GM21381 (cell line): ENCODE measurements at regions not wholly inside any gene's neighbourhood (a gene's known extent, or its start where the extent isn't known, plus 50 kb on each side); places are given as distances from the start of the nearest gene placed in this dataset.
A peak's percentile ranks its signal among the peaks of the same experiment; 100 is the strongest.

Experiments used
- ATAC-seq: cut with Tn5 transposase; IDR thresholded peaks from one replicate; pipeline ENCODE4 v1.9.1; 2021; ENCODE audit warnings: mild to moderate bottlenecking, moderate library complexity; ENCODE audit not compliant: unreplicated experiment

DNA sequence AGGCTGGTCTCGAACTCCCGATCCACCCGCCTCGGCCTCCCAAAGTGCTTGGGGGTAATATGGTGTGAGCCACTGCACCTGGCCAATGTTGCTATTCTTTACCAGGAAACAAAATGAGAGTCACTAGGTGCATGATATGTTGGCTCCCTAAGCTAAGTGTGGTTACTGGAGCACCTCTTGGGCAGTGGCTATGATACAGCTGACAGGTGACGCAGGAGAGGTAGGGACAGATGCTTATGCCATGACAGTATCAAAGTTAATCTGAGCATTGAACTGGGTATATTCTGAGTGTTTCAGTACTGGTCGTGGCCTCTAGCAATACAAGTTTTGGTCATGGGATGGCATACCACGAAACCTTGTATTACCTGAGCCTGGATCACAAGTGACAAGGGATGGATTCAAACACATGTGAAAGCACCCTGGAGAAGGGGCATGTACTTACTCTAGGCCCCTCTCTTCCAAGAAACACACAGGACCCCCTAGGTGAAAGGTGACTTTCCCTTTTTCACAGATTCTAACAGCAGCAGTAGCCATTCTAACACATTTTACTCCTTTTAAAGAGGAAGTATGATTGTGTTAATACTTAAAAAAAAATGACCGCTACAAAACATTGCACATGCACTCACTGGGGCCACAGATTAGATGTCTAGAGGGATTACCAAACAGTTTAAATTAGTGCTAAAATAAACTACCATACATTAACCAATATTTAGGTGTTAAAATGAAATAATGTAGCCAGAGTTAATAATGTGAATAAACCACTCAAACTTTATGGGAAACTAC lies 467.3 kb downstream of the SHQ1 start:
- ATAC-seq: no peak

GRCh38 chr3:72380193-72380592 lies 468.1 kb downstream of the SHQ1 start:
- no peak for ATAC-seq

DNA sequence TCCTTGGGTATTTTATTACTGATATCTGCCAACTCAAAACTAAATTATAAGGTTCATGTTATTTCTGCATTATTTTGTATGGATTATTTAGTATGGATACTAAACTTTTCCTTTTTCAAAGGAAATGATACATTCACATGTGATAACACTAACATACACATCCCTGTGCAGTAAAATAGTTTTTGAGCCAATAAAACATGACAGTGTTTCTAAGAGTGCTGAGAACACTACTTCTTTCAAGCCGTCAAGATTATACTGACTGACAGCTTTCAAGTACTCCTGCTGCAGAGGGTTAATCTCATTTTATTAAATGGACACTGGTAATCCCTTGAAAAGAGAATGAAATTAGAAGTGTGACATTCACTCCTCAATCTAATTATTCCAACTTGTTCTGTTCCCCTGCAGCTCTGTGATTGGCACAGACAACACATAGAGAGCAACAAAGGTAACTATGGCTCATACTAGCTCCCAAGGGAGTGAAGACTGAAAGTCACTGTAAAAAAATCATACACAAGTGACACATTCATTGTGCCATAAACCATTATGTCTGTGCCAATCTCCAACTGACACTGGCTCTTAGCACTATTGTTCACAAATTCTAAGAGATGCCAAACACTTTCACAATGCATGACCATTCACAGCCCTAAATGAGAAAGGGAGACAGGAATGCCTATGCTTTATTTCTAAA lies 468.6 kb downstream of the SHQ1 start:
- ATAC-seq: no peak

DNA sequence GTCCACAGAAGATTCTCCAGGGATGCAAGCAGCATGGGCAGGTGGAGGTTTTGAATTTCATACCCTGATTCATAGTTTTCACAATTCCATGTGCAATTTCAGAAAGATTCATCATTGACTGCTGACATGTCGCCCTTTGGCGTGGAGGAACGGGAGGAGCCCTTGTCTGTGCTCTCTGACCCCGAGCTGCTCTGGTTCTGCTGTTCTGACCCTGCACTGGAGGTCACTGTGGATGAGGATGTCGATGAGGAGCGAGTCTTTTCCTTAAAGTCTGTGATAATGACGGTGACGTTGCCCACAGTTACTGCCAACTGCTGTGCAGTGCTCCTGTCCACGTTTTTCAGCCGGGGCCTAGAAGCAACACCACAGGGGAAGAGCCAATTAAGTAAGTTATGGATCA lies 470.0 kb downstream of the SHQ1 start:
- ATAC-seq: no peak

- ATAC-seq: no peak
These were observed 471.1 kb downstream of the SHQ1 start for GRCh38 chr3:72376956-72377710.

GRCh38 chr3:72375237-72376076 lies 472.8 kb downstream of the SHQ1 start:
- peak; percentile 59 for ATAC-seq

GRCh38 chr3:72373139-72373538 lies 475.1 kb downstream of the SHQ1 start:
- no peak for ATAC-seq

DNA sequence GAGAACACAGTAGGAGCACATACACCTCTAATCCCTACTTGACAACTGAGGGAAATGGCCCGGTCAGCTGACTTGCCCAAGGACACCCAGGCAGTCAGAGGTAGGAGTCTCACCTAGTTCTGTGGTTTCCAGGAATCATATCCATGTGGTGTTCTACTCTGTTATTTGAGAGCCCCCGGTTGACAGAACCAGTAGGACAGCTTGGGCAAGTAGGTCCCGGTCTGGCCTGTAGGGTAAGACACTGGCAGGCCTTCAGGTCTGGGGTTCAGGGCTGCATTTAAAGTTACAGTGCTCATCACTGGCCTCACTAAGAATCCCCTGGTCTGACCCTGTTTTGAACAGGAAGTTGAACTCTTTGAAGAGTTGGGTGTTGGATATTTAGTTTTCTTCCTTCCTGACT lies 476.1 kb downstream of the SHQ1 start:
- no peak for ATAC-seq

DNA sequence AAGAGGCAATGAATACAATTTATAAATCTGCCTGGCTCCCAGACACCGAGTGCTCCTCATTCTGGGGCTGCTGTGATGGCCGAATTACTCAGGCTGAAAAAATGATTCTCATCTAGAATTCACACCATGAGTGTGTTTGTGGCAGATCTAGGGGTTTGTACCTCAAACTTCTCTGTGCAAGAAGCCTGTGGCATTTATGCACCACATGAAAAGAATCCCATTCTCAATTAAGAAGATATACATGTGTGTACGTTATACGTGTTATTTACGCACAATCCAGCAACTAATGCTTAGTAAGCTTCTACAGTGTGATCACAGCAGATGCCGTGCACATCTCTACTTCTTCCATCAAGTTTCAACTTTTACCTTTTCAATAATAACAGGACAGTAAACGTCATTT lies 476.8 kb downstream of the SHQ1 start:
- no peak for ATAC-seq

- no peak for ATAC-seq
These were observed 477.3 kb downstream of the SHQ1 start for GRCh38 chr3:72370947-72371346.

DNA sequence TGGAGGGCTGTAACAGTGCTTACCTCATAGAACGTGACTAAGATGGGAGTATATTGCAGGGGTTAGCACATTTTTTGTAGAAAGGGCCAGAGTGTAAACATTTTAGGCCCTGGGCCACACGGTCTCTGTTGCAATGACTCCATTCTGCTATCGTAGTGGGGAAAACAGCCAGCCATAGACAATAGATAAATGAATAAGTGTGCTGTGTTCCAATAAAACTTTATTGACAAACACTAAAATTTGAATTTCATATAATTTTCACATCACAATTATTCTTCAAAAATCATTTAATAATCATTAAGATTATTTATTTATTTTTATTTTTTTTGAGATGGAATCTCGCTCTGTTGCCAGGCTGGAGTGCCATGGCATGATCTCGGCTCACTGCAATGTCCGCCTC lies 478.6 kb downstream of the SHQ1 start:
- no peak for ATAC-seq

- ATAC-seq: no peak
These were observed 479.8 kb downstream of the SHQ1 start for GRCh38 chr3:72368331-72368975.

DNA sequence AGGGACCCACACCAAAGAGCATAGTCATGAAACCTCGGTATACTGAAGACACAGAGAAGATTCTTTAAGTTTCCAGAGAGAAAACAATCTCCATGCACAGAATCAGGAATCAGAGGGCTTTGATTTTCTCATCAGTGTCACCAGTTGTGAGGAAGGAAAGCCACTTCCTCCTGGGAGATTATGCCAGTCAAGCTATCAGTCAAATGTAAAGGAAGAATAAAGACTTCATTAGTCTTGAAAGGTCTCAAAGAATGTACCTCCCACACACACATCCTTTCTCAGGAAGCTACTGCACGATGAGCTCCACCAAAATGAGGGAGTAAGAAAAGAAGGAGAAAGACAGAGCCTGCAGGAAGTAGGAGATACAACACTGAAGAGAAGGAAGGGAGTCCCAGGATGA lies 486.3 kb downstream of the SHQ1 start:
- ATAC-seq: no peak

GRCh38 chr3:72359743-72360142 lies 488.5 kb downstream of the SHQ1 start:
- ATAC-seq: no peak

DNA sequence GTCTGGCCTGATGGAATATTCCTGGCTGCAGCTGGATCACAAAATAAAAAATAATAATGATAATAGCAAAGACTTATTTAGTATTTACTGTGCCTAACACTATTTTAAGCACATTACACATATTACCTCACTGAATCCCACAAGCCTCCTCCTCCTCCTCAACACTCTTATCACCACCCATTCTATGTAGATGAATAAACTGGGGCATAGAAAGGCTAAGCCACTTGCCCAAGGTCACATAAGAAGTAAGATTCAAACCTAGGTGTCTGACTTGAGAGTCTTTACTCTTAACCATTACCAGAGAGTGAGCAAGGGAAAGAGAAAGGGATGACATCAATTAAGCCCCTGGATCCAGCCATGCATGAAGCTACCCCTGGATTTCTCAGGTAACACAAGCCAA lies 493.1 kb downstream of the SHQ1 start:
- no peak for ATAC-seq

DNA sequence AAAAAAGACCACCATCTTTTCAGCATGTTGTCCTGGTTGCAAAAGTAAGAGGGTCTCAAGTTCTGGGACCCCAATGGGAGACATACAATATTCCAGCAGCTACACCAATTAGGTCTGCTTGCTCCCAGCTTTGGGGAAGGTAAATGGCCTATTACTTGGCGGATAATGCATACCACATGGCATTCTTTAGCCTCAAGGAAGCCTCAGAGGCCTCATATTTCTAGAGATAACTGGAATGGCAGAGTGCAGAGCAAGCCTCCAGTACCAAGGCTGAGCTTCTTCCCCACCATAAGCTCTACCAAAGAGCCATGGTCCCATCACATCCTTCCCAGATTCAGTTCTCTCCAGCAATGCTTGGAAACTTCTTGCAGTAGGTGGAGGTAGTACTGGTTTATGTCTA lies 493.8 kb downstream of the SHQ1 start:
- ATAC-seq: no peak

GRCh38 chr3:72353236-72354128 lies 494.8 kb downstream of the SHQ1 start:
- ATAC-seq: no peak

DNA sequence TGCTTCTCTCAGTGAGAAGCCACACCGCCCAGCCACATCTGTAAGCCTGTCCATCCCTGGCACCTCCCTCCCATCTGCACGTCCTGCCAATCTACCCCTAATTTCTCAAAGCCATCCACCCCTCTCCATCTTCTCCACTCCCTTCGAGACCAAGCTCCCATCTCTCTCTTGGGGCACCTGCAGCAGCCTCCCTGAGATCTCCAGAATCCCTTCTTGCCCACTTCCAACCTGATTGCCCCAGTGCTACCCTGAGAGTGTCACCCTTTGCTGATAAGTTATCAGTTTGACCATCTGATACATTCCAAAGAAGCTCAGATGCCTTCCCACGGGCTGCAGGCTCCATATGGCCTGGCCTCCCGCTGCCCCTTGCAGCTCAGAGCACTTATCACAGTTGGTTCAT lies 496.1 kb downstream of the SHQ1 start:
- ATAC-seq: no peak

DNA sequence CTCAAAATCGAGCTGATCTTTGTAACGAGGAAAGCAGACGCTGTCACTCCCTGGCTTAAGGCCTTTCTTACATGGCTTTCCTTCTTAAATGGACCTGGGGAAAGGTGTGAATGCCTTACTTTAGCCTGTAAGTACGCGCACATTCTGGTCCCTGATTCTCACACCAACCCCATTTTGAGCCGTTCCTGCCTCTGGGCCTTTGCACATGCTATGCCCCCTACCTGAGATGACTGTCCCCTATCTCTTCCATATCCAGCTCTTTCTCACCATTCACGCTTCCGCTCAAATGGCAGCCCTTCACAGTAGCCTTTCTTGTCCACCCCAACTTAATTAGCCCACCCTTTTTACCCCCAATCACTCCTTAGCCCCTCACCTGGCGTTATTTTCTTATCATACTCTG lies 496.7 kb downstream of the SHQ1 start:
- ATAC-seq: no peak
